C4-2B (cell line): ENCODE measurements at regions not wholly inside any gene's neighbourhood (a gene's known extent, or its start where the extent isn't known, plus 50 kb on each side); places are given as distances from the start of the nearest gene placed in this dataset.

ENCODE experiments used
- H3K27ac ChIP-seq: fragments of 450-650 bp; 2 replicates; pipeline ENCODE4 v1.5.1; 2017
- ZFX ChIP-seq: fragments of 450-650 bp; IDR thresholded peaks from 2 replicates; pipeline ENCODE4 v1.6.1; 2017
- TF ChIP-seq, protein P1 (sequence below): fragments of 450-650 bp; conservative IDR thresholded peaks from 2 replicates; pipeline ENCODE4 v1.5.1; 2017; ENCODE audit warnings: mild to moderate bottlenecking

- no peak overlapping the region for H3K27ac ChIP-seq
- TF ChIP-seq ZFX: no peak
- TF ChIP-seq, protein P1, sequence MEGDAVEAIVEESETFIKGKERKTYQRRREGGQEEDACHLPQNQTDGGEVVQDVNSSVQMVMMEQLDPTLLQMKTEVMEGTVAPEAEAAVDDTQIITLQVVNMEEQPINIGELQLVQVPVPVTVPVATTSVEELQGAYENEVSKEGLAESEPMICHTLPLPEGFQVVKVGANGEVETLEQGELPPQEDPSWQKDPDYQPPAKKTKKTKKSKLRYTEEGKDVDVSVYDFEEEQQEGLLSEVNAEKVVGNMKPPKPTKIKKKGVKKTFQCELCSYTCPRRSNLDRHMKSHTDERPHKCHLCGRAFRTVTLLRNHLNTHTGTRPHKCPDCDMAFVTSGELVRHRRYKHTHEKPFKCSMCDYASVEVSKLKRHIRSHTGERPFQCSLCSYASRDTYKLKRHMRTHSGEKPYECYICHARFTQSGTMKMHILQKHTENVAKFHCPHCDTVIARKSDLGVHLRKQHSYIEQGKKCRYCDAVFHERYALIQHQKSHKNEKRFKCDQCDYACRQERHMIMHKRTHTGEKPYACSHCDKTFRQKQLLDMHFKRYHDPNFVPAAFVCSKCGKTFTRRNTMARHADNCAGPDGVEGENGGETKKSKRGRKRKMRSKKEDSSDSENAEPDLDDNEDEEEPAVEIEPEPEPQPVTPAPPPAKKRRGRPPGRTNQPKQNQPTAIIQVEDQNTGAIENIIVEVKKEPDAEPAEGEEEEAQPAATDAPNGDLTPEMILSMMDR: no peak
Measured at GRCh38 chr12:89087876-89088275, 264.4 kb downstream of the DUSP6 start.

GRCh38 chr12:89087149-89087825 is 265.0 kb downstream of the DUSP6 start:
- H3K27ac ChIP-seq: no peak overlapping the region
- TF ChIP-seq, protein P1: no peak
- no peak for TF ChIP-seq ZFX

GRCh38 chr12:89085421-89085820 is 266.9 kb downstream of the DUSP6 start:
- TF ChIP-seq ZFX: no peak
- TF ChIP-seq, protein P1: no peak
- no peak overlapping the region for H3K27ac ChIP-seq

- no peak for TF ChIP-seq ZFX
- TF ChIP-seq, protein P1: no peak
Measured at GRCh38 chr12:89084751-89085150, 267.6 kb downstream of the DUSP6 start.

DNA sequence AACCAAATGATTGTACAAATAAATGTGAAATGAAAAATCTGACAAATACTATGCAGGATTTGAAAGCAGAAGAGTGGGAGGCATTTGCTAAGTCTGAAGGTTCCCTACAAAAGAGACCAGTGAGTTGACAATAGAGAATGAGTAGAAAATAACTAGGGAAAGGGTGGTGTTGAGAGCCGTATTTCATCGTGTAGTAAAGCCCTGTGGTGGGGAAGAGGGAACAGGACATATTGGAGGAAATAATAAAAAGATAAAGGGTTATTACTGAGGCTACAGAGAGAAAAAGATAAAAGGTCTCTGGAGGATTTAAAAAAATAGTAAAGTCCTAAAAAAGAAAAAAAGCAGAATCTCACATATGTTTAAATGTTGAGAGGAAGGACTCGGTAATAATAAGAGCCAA is 268.8 kb downstream of the DUSP6 start:
- H3K27ac ChIP-seq: no peak overlapping the region
- no peak for TF ChIP-seq ZFX
- TF ChIP-seq, protein P1: no peak

More at GRCh38 chr12:89084751-89085150, 267.6 kb downstream of the DUSP6 start:
- H3K27ac ChIP-seq: no peak overlapping the region

GRCh38 chr12:89082370-89082753 is 269.9 kb downstream of the DUSP6 start:
- no peak overlapping the region for H3K27ac ChIP-seq
- no peak for TF ChIP-seq ZFX
- TF ChIP-seq, protein P1: no peak

DNA sequence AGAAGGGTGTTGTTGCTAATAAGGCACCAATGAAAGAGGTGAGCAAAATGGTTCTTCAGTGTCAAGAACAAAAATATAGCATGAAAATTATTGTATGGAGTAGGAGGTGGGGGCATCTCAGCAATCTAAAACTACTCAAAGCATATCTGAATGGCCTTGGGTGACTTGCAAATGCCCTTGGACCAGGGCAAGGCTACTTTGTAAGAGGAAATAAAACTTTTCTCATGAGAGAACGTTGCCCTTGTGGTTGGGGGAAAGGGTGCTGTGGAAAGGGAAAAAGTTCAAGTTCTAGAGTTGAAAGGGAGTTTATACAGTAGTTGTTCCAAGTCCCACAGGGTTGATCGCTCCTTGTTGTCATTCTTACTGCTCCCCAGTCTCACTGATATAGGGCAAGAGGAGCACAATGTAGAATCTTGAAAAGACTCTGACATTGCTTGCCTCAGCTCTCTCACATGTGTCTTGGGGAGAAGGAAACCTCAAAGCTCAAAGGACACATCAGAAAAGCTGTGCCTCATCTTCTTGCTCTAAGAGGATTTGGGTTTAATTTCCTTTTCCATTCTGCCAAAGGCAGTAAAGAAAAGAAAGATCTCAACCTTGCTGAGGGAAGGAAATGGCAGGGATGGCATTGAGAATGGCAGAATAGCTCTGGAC is 270.5 kb downstream of the DUSP6 start:
- H3K27ac ChIP-seq: no peak overlapping the region
- no peak for TF ChIP-seq ZFX
- TF ChIP-seq, protein P1: no peak
